ENCODE measurements at regions not wholly inside any gene's neighbourhood (a gene's known extent, or its start where the extent isn't known, plus 50 kb on each side); places are given as distances from the start of the nearest gene placed in this dataset.

GRCh38 chr4:135684001-135684400 is 1482.4 kb upstream of the PABPC4L start:
- DNase-seq = no peak
- Histone ChIP-seq H3K4me3 (ENCODE audit: insufficient read depth, low read depth, low read length) (no peak overlapping the region), H3K36me3 (replicated peaks; ENCODE audit: control insufficient read depth, insufficient read depth, low read length) (no peaks in the 10 kb centered on the region), H3K27me3 (ENCODE audit: control insufficient read depth, insufficient read depth, low read length) (no peaks in the 10 kb centered on the region)

- no peaks in the 10 kb centered on the region for H3K27me3 ChIP-seq (ENCODE audit: control insufficient read depth, insufficient read depth, low read length)
- H3K36me3 ChIP-seq (replicated peaks; ENCODE audit: control insufficient read depth, insufficient read depth, low read length) = no peaks in the 10 kb centered on the region
- no peak for DNase-seq
- no peak overlapping the region for H3K4me3 ChIP-seq (ENCODE audit: insufficient read depth, low read depth, low read length)
These were observed 1470.6 kb upstream of the PABPC4L start for GRCh38 chr4:135672202-135672601.

- Histone ChIP-seq H3K36me3 (replicated peaks; ENCODE audit: control insufficient read depth, insufficient read depth, low read length) (no peaks in the 10 kb centered on the region), H3K4me3 (ENCODE audit: insufficient read depth, low read depth, low read length) (no peak overlapping the region), H3K27me3 (ENCODE audit: control insufficient read depth, insufficient read depth, low read length) (no peaks in the 10 kb centered on the region)
- no peak for DNase-seq
These were observed 1469.0 kb upstream of the PABPC4L start for GRCh38 chr4:135670548-135670947.

All from H7 (cell line).